ENCODE measurements at regions not wholly inside any gene's neighbourhood (a gene's known extent, or its start where the extent isn't known, plus 50 kb on each side); places are given as distances from the start of the nearest gene placed in this dataset.

DNA sequence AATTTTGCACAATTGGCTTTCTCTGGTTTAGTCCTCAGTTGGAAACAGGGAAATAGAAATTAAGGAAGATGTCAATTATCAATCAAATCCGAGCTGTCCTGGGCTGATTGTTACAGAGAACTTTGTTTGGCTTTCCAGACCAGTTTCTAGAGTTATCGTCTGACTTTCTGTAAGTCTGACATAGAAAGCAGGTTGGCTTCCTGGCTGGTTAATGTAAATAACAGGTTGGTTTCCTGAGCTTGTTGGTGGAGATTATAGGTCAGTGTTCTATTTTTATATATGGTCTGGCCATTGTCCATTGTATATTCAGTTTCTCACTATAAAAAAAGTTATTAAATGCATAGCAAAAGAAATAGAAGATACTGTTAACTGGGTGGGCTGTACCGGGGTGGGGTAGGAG lies 204.8 kb downstream of the MBD2 start (continued):
- no peak for TF ChIP-seq MAF1 (CRISPR knock-in tag; IDR thresholded peaks at IDR 0.05; ENCODE audit: borderline replicate concordance)
- TF ChIP-seq, protein P1, sequence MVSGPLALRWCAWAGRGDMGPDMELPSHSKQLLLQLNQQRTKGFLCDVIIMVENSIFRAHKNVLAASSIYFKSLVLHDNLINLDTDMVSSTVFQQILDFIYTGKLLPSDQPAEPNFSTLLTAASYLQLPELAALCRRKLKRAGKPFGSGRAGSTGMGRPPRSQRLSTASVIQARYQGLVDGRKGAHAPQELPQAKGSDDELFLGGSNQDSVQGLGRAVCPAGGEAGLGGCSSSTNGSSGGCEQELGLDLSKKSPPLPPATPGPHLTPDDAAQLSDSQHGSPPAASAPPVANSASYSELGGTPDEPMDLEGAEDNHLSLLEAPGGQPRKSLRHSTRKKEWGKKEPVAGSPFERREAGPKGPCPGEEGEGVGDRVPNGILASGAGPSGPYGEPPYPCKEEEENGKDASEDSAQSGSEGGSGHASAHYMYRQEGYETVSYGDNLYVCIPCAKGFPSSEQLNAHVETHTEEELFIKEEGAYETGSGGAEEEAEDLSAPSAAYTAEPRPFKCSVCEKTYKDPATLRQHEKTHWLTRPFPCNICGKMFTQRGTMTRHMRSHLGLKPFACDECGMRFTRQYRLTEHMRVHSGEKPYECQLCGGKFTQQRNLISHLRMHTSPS (CRISPR knock-in tag; IDR thresholded peaks at IDR 0.05; ENCODE audit: low read depth) = no peak
- TF ChIP-seq RFXANK (CRISPR knock-in tag; IDR thresholded peaks at IDR 0.05) = no peak
- TF ChIP-seq, protein P2, sequence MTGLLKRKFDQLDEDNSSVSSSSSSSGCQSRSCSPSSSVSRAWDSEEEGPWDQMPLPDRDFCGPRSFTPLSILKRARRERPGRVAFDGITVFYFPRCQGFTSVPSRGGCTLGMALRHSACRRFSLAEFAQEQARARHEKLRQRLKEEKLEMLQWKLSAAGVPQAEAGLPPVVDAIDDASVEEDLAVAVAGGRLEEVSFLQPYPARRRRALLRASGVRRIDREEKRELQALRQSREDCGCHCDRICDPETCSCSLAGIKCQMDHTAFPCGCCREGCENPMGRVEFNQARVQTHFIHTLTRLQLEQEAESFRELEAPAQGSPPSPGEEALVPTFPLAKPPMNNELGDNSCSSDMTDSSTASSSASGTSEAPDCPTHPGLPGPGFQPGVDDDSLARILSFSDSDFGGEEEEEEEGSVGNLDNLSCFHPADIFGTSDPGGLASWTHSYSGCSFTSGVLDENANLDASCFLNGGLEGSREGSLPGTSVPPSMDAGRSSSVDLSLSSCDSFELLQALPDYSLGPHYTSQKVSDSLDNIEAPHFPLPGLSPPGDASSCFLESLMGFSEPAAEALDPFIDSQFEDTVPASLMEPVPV (CRISPR knock-in tag; IDR thresholded peaks at IDR 0.05) = no peak
- TF ChIP-seq, protein P3, sequence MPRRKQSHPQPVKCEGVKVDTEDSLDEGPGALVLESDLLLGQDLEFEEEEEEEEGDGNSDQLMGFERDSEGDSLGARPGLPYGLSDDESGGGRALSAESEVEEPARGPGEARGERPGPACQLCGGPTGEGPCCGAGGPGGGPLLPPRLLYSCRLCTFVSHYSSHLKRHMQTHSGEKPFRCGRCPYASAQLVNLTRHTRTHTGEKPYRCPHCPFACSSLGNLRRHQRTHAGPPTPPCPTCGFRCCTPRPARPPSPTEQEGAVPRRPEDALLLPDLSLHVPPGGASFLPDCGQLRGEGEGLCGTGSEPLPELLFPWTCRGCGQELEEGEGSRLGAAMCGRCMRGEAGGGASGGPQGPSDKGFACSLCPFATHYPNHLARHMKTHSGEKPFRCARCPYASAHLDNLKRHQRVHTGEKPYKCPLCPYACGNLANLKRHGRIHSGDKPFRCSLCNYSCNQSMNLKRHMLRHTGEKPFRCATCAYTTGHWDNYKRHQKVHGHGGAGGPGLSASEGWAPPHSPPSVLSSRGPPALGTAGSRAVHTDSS (CRISPR knock-in tag; conservative IDR thresholded peaks at IDR 0.05) = no peak
- TF ChIP-seq ZNF850 (CRISPR knock-in tag; conservative IDR thresholded peaks at IDR 0.05) = no peak

DNA sequence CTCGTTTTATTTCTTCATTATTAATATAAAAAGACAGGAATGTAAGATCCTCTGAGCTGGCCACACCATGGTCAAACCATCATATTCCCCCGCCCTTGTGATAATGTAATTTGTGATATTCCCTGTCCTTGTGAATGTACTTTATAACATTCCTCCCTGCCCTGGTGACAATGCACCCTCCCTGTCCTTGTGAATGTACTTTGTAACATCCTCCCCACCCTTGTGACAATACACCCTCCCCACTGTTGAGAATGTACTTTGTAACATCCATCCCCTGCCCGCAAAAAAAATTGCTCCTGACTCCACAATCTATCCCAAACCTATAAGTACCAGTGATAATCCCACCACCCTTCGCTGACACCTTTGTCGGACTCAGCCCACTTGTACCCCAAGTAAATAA lies 211.0 kb downstream of the MBD2 start:
- H3K27ac ChIP-seq (ENCODE audit: extremely low read length, insufficient read depth, low read length) = no peak overlapping the region
- no TSS peak for BruUV-seq (replicated peaks)
- H3K79me2 ChIP-seq (ENCODE audit: insufficient read depth, low read length) = no peaks in the 10 kb centered on the region
- ChIA-PET CTCF (ENCODE audit: low intra/inter-chr PET ratio, low total read pairs) (no interaction called here), POLR2A (no interaction called here)
- H4K20me1 ChIP-seq (ENCODE audit: insufficient read depth, low read length) = no peaks in the 10 kb centered on the region
- H3K36me3 ChIP-seq (replicated peaks in 1 of 2; ENCODE audit: control insufficient read depth in 1 of 2, insufficient read depth in 2 of 2, low read length in 2 of 2) = no peaks in the 10 kb centered on the region
- intact Hi-C loops (cut with micrococcal nuclease; ENCODE audit: unreplicated experiment) = no loop called here
- H3K27me3 ChIP-seq (ENCODE audit: control insufficient read depth in 1 of 2, insufficient read depth in 2 of 2, low read length in 2 of 2) = no peaks in the 10 kb centered on the region
- H3K9me3 ChIP-seq (ENCODE audit: low read length) = no peaks in the 10 kb centered on the region
- no peak for DNase-seq (ENCODE audit: low spot score)
- no peak overlapping the region for H3K4me2 ChIP-seq (ENCODE audit: low read depth, low read length)
- H3K4me1 ChIP-seq (ENCODE audit: insufficient read depth, low read length) = no peaks in the 10 kb centered on the region
- in situ Hi-C loops (cut with HindIII; ENCODE audit: extremely low pct_ligation_motif_present, low pct_unique_long_range_greater_than_20kb) = no loop called here
- no peak overlapping the region for H3K9ac ChIP-seq (ENCODE audit: insufficient read depth, low read depth, low read length)
- TF ChIP-seq, protein P4, sequence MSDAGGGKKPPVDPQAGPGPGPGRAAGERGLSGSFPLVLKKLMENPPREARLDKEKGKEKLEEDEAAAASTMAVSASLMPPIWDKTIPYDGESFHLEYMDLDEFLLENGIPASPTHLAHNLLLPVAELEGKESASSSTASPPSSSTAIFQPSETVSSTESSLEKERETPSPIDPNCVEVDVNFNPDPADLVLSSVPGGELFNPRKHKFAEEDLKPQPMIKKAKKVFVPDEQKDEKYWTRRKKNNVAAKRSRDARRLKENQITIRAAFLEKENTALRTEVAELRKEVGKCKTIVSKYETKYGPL (CRISPR knock-in tag; IDR thresholded peaks at IDR 0.05) = no peak
- no peak for ATAC-seq
- no peak for FAIRE-seq
- whole genome bisulfite sequencing (ENCODE audit: low lambda C conversion rate) = 41% methylated on average over 5 of the region's 5 CpGs
- H3K4me3 ChIP-seq (replicated peaks in 1 of 3; ENCODE audit: insufficient read depth in 1 of 3, low read depth in 2 of 3, low read length in 3 of 3) = no peak overlapping the region
- no peak overlapping the region for H2AFZ ChIP-seq (ENCODE audit: low read length)

Data from HepG2 (cell line).